Lung (tissue), 11 donors: ENCODE measurements at regions not wholly inside any gene's neighbourhood (a gene's known extent, or its start where the extent isn't known, plus 50 kb on each side); places are given as distances from the start of the nearest gene placed in this dataset.

ENCODE experiments used
- ATAC-seq: fragments of 200-7000 bp; cut with Tn5 transposase; one replicate; pipeline ENCODE4 v1.9.1; 2020; ENCODE audit warnings: moderate number of reproducible peaks; ENCODE audit not compliant: insufficient read depth, low FRiP score
- DNase-seq, 3 donors: peaks; one replicate each; pipeline ENCODE4 v3.0.0-alpha.2; 2013 to 2017
- H3K27ac ChIP-seq, 2 donors: one replicate each; pipeline ENCODE4 v1.5.1; 2013; ENCODE audit warnings: mild to moderate bottlenecking in 2 of 2, moderate library complexity in 2 of 2, control low read depth in 1 of 2, inconsistent platforms in 1 of 2, low read depth in 1 of 2, low read length in 1 of 2
- H3K27me3 ChIP-seq, 3 donors: one replicate each; pipeline ENCODE4 v1.5.1; 2013; ENCODE audit warnings: low read length in 2 of 3; ENCODE audit not compliant: control insufficient read depth in 3 of 3, insufficient read depth in 3 of 3
- H3K36me3 ChIP-seq, 4 donors: one replicate each; pipeline ENCODE4 v1.5.1; 2013; ENCODE audit warnings: low read length in 4 of 4, mild to moderate bottlenecking in 1 of 4, moderate library complexity in 1 of 4; ENCODE audit not compliant: control insufficient read depth in 4 of 4, insufficient read depth in 4 of 4
- H3K4me1 ChIP-seq, 5 donors: one replicate each; pipeline ENCODE4 v1.5.1; 2013; ENCODE audit warnings: low read length in 5 of 5, mild to moderate bottlenecking in 2 of 5, moderate library complexity in 1 of 5; ENCODE audit not compliant: control insufficient read depth in 5 of 5, insufficient read depth in 5 of 5
- H3K4me3 ChIP-seq: one replicate; pipeline ENCODE4 v1.5.1; 2013; ENCODE audit warnings: mild to moderate bottlenecking, control low read depth, moderate library complexity
- H3K9ac ChIP-seq, 2 donors: one replicate each; pipeline ENCODE4 v1.5.1; 2013; ENCODE audit warnings: low read length in 2 of 2, control low read depth in 1 of 2; ENCODE audit not compliant: insufficient read depth in 1 of 2
- H3K9me3 ChIP-seq, 4 donors: one replicate each; pipeline ENCODE4 v1.5.1; 2013; ENCODE audit warnings: low read length in 3 of 4, mild to moderate bottlenecking in 1 of 4, moderate library complexity in 1 of 4; ENCODE audit not compliant: control insufficient read depth in 4 of 4, insufficient read depth in 3 of 4
- CTCF ChIP-seq: IDR thresholded peaks from 2 replicates; pipeline ENCODE4 v1.5.1; 2012; ENCODE audit warnings: mild to moderate bottlenecking; ENCODE audit errors: control extremely low read depth, extremely low read depth
- WGBS, 2 donors: extraction: QIAGEN DNeasy Blood & Tissue Kit; methylation state at CpG; one replicate each; pipeline ENCODE4 v1.1.7; 2013; 5-methylcytosine and 5-hydroxymethylcytosine counted together
- donor health status: control.
- donor health status: control.
- donor health status: Bipolar disorder and iron deficiency.
- donor health status: healthy.
- donor health status: DM: yes; HTN: yes; CAD: no.

GRCh38 chr5:16385516-16386090 is 80.0 kb downstream of the ZNF622 start:
- no peak for TF ChIP-seq CTCF
- ATAC-seq (no peak), DNase-seq (no peak)
- no peak overlapping the region for H3K4me3 ChIP-seq
- no peaks in the 10 kb centered on the region for H3K9me3 ChIP-seq
- H3K4me1 ChIP-seq: peaks cover 0 to 14% (median 0%) of the 10 kb centered on the region in 5 donors
- no peaks in the 10 kb centered on the region for H3K27me3 ChIP-seq
- H3K9ac ChIP-seq: no peak overlapping the region
- 85 to 89% methylated on average over 3 of the region's 3 CpGs for WGBS, 2 donors
- H3K36me3 ChIP-seq: no peaks in the 10 kb centered on the region
- no peak overlapping the region for H3K27ac ChIP-seq

GRCh38 chr5:16384804-16385203 is 80.8 kb downstream of the ZNF622 start:
- no peak overlapping the region for H3K4me3 ChIP-seq
- ATAC-seq: no peak
- no peak overlapping the region for H3K9ac ChIP-seq
- no peaks in the 10 kb centered on the region for H3K36me3 ChIP-seq
- TF ChIP-seq CTCF: no peak
- peaks cover 0 to 14% (median 0%) of the 10 kb centered on the region in 5 donors for H3K4me1 ChIP-seq
- DNase-seq: no peak
- H3K9me3 ChIP-seq: no peaks in the 10 kb centered on the region
- 81 to 83% methylated on average over 4 of the region's 4 CpGs for WGBS, 2 donors
- no peaks in the 10 kb centered on the region for H3K27me3 ChIP-seq
- H3K27ac ChIP-seq: no peak overlapping the region

- TF ChIP-seq CTCF: no peak
- Histone ChIP-seq H3K4me3 (no peak overlapping the region), H3K36me3 (no peaks in the 10 kb centered on the region), H3K9me3 (no peaks in the 10 kb centered on the region), H3K4me1 (peaks cover 0 to 14% (median 0%) of the 10 kb centered on the region in 5 donors), H3K9ac (no peak overlapping the region), H3K27ac (no peak overlapping the region), H3K27me3 (no peaks in the 10 kb centered on the region)
- WGBS, 2 donors: 81 to 87% methylated on average over 5 of the region's 5 CpGs
- DNase-seq (no peak), ATAC-seq (no peak)
Observed at GRCh38 chr5:16384222-16384621, 81.4 kb downstream of the ZNF622 start.

GRCh38 chr5:16383544-16384052 is 82.0 kb downstream of the ZNF622 start:
- TF ChIP-seq CTCF: no peak
- no peaks in the 10 kb centered on the region for H3K36me3 ChIP-seq
- no peaks in the 10 kb centered on the region for H3K27me3 ChIP-seq
- peaks cover 0 to 14% (median 0%) of the 10 kb centered on the region in 5 donors for H3K4me1 ChIP-seq
- H3K27ac ChIP-seq: no peak overlapping the region
- no peak overlapping the region for H3K4me3 ChIP-seq
- DNase-seq (peak; percentile 21 to 85 (median 74)), ATAC-seq (no peak)
- no peaks in the 10 kb centered on the region for H3K9me3 ChIP-seq
- H3K9ac ChIP-seq: no peak overlapping the region
- WGBS, 2 donors: 83 to 88% methylated on average over 2 of the region's 2 CpGs
